Adipocyte (in vitro differentiated cells): ENCODE measurements at regions not wholly inside any gene's neighbourhood (a gene's known extent, or its start where the extent isn't known, plus 50 kb on each side); places are given as distances from the start of the nearest gene placed in this dataset.
A peak's percentile ranks its signal among the peaks of the same experiment; 100 is the strongest.

Source experiments
- DNase-seq: peaks from one replicate; pipeline ENCODE4 v3.0.0-alpha.2; 2015; ENCODE audit warnings: low read depth
- H3K27me3 ChIP-seq: replicated peaks from 2 replicates; pipeline ENCODE4 v1.7.0; 2013; ENCODE audit warnings: mild to moderate bottlenecking, low read length, moderate library complexity; ENCODE audit not compliant: control insufficient read depth, insufficient read depth
- H3K36me3 ChIP-seq: 2 replicates; pipeline ENCODE4 v1.7.0; 2013; ENCODE audit warnings: low read length, mild to moderate bottlenecking, moderate library complexity; ENCODE audit not compliant: control insufficient read depth, insufficient read depth, severe bottlenecking
- H3K4me1 ChIP-seq: 2 replicates; pipeline ENCODE4 v1.7.0; 2013; ENCODE audit warnings: mild to moderate bottlenecking, low read length, moderate library complexity; ENCODE audit not compliant: control insufficient read depth, insufficient read depth
- H3K4me3 ChIP-seq: 2 replicates; pipeline ENCODE4 v1.7.0; 2013; ENCODE audit warnings: mild to moderate bottlenecking, low read length, moderate library complexity
- H3K9ac ChIP-seq: 2 replicates; pipeline ENCODE4 v1.7.0; 2013; ENCODE audit warnings: mild to moderate bottlenecking, low read length, moderate library complexity
- H3K9me3 ChIP-seq: 2 replicates; pipeline ENCODE4 v1.7.0; 2013; ENCODE audit warnings: mild to moderate bottlenecking, low read length, moderate library complexity; ENCODE audit not compliant: control insufficient read depth

DNA sequence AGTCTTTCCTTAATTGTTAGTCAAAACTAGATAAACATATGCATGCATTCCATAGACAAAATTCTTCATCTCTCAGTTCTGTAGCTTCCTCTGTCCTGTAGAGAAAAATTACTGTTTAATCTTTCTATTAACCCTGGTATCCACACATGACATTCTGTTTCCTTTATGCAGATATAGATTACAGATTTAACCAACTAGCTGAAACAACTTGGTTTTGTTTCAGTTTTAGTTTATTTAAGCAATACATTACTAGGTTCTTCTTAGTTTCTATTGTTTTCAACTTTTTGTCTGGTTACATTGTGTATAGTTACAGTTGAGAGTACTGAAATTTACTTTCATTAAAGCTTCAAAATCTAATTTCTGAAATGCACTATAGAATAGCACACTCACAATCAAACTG lies 933.9 kb upstream of the EPHA5 start:
- Histone ChIP-seq H3K36me3 (no peaks in the 10 kb centered on the region), H3K4me1 (no peaks in the 10 kb centered on the region), H3K27me3 (no peaks in the 10 kb centered on the region), H3K4me3 (no peak overlapping the region), H3K9me3 (no peaks in the 10 kb centered on the region), H3K9ac (no peak overlapping the region)
- DNase-seq: no peak

DNA sequence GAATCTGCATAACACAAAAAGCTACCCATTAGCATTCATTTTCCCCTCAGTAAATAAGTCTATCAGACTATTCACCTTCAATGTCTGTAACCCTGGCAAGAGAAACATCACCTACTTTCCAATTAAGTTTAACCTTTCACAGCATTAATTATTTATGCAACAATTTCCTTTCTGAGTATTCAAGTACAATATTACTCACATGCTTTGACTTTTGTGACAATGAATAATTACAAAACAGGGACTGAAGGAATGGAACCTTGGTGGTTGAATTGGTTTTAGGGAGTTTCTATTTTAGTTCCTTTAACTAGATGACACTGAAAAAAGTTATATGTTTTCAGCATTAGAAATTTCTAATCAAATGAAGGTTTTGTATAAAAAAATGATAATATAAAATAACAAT lies 932.3 kb upstream of the EPHA5 start:
- H3K4me3 ChIP-seq: no peak overlapping the region
- H3K27me3 ChIP-seq: no peaks in the 10 kb centered on the region
- DNase-seq: no peak
- no peaks in the 10 kb centered on the region for H3K9me3 ChIP-seq
- no peak overlapping the region for H3K9ac ChIP-seq
- H3K36me3 ChIP-seq: no peaks in the 10 kb centered on the region
- no peaks in the 10 kb centered on the region for H3K4me1 ChIP-seq

GRCh38 chr4:66591968-66592367 lies 921.7 kb upstream of the EPHA5 start:
- H3K9me3 ChIP-seq: no peaks in the 10 kb centered on the region
- no peak overlapping the region for H3K4me3 ChIP-seq
- no peaks in the 10 kb centered on the region for H3K27me3 ChIP-seq
- no peaks in the 10 kb centered on the region for H3K36me3 ChIP-seq
- DNase-seq: no peak
- H3K9ac ChIP-seq: no peak overlapping the region
- H3K4me1 ChIP-seq: peaks cover 19% of the 10 kb centered on the region

GRCh38 chr4:66590488-66591215 lies 920.4 kb upstream of the EPHA5 start:
- Histone ChIP-seq H3K36me3 (no peaks in the 10 kb centered on the region), H3K4me3 (no peak overlapping the region), H3K27me3 (no peaks in the 10 kb centered on the region), H3K9ac (no peak overlapping the region), H3K9me3 (no peaks in the 10 kb centered on the region), H3K4me1 (peaks cover 19% of the 10 kb centered on the region)
- peak; percentile 85 for DNase-seq

GRCh38 chr4:66589183-66589582 lies 918.9 kb upstream of the EPHA5 start:
- Histone ChIP-seq H3K9ac (no peak overlapping the region), H3K36me3 (no peaks in the 10 kb centered on the region), H3K4me3 (no peak overlapping the region), H3K27me3 (no peaks in the 10 kb centered on the region), H3K4me1 (peaks cover 19% of the 10 kb centered on the region), H3K9me3 (no peaks in the 10 kb centered on the region)
- DNase-seq: no peak

GRCh38 chr4:66585767-66586166 lies 915.5 kb upstream of the EPHA5 start:
- no peak for DNase-seq
- no peak overlapping the region for H3K4me3 ChIP-seq
- H3K4me1 ChIP-seq: peaks cover 7% of the 10 kb centered on the region
- no peaks in the 10 kb centered on the region for H3K9me3 ChIP-seq
- no peaks in the 10 kb centered on the region for H3K27me3 ChIP-seq
- H3K36me3 ChIP-seq: no peaks in the 10 kb centered on the region
- no peak overlapping the region for H3K9ac ChIP-seq

DNA sequence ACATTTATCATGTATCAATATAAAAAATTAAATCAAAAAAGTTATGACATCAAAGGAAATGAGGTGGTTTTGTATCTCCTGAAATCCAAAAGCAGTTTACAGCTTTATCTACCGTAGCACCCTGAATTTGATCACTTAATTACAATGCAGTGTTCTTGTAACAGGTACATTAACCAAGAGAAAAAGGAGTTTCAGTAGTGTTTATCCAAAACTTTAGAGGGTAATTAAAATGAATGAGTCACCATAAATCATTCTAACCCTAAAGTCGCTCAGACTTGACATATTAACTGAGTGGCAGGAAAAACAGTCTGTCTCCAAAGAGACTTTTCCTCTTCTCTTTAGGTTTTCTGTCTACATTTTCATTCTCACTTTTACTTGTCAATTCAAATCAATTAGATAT lies 907.6 kb upstream of the EPHA5 start:
- DNase-seq: no peak
- Histone ChIP-seq H3K9ac (no peak overlapping the region), H3K4me3 (no peak overlapping the region), H3K4me1 (peaks cover 19% of the 10 kb centered on the region), H3K27me3 (no peaks in the 10 kb centered on the region), H3K36me3 (no peaks in the 10 kb centered on the region), H3K9me3 (no peaks in the 10 kb centered on the region)

GRCh38 chr4:66575008-66575696 lies 904.9 kb upstream of the EPHA5 start:
- Histone ChIP-seq H3K4me1 (peaks cover 19% of the 10 kb centered on the region), H3K9me3 (no peaks in the 10 kb centered on the region), H3K4me3 (no peak overlapping the region), H3K36me3 (no peaks in the 10 kb centered on the region), H3K27me3 (no peaks in the 10 kb centered on the region), H3K9ac (no peak overlapping the region)
- DNase-seq: peak; percentile 68

DNA sequence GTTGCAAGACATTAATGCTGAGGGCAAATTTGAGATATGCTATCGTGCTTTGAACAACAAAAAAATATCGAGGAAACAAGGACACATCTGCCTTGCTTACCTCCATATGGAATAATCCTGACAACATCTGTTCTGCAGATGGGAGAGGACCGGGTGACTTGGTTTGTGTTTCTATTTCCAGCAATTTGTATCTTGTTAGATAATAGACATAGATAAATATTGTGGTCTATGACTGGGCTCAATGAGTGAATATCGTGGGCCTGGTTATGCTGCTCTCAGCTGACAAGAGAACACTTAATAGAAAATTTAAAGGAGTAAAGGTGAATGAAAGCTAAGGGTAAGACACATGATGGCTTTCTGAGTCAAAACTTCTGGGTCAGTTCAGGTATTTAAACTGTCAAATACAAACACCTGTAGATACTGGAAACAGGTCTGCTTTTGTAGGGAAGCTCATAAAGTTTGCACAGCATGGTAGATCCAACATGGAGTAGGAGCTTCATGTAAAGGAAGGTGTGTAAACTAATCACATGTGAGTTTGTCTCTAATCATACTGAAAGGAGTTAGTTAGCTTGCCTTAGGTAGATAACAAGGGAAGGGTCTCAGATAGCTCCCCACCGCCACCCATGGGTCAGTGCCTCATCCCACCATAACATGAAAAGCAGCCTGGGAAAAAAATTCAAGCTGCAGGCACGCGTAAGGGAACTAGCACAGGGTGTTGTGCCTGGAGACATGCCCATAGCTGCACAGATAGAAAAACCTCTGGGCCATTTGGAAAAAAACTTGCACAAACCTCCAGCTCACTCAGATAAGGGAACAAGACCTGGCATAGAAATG lies 904.1 kb upstream of the EPHA5 start:
- DNase-seq: peak; percentile 38
- no peaks in the 10 kb centered on the region for H3K36me3 ChIP-seq
- no peak overlapping the region for H3K9ac ChIP-seq
- H3K4me3 ChIP-seq: no peak overlapping the region
- H3K4me1 ChIP-seq: peaks cover 19% of the 10 kb centered on the region
- no peaks in the 10 kb centered on the region for H3K27me3 ChIP-seq
- no peaks in the 10 kb centered on the region for H3K9me3 ChIP-seq

DNA sequence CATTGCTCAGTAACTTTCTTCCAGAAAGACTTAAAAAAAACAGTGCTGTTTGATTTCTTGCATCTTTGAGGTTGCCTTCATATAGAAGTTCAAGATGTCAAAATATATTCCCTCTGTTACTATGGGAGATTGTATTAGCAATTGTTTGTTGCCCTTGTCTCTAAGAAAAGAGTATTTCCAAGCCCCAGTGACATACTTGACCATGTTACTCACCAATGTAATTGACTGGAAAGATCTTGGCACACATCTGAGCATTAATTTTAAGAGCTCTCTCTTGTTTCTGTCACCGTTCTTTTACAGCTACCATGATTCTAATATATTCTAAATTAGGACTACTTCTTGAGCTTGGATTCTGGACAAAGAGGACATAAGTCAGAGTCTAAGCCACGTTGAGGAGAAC lies 902.7 kb upstream of the EPHA5 start:
- peak; percentile 76 for DNase-seq
- no peaks in the 10 kb centered on the region for H3K9me3 ChIP-seq
- no peaks in the 10 kb centered on the region for H3K27me3 ChIP-seq
- H3K36me3 ChIP-seq: no peaks in the 10 kb centered on the region
- H3K4me1 ChIP-seq: peaks cover 19% of the 10 kb centered on the region
- H3K4me3 ChIP-seq: no peak overlapping the region
- no peak overlapping the region for H3K9ac ChIP-seq

- no peaks in the 10 kb centered on the region for H3K9me3 ChIP-seq
- H3K27me3 ChIP-seq: no peaks in the 10 kb centered on the region
- DNase-seq: no peak
- H3K4me1 ChIP-seq: peaks cover 19% of the 10 kb centered on the region
- no peak overlapping the region for H3K9ac ChIP-seq
- H3K36me3 ChIP-seq: no peaks in the 10 kb centered on the region
- H3K4me3 ChIP-seq: no peak overlapping the region
Measured at GRCh38 chr4:66571145-66571695, 900.9 kb upstream of the EPHA5 start.
